BE2C (cell line): ENCODE measurements at regions not wholly inside any gene's neighbourhood (a gene's known extent, or its start where the extent isn't known, plus 50 kb on each side); places are given as distances from the start of the nearest gene placed in this dataset.

Source experiments
- DNase-seq: peaks from one replicate; pipeline ENCODE4 v3.0.0-alpha.2; 2020
- H3K27me3 ChIP-seq: fragments of 250-450 bp; sonication (Bioruptor Pico); 2 replicates; pipeline ENCODE4 v1.5.1; 2020; ENCODE audit warnings: mild to moderate bottlenecking
- H3K36me3 ChIP-seq: fragments of 250-450 bp; sonication (Bioruptor Pico); 2 replicates; pipeline ENCODE4 v1.5.1; 2020; ENCODE audit warnings: mild to moderate bottlenecking
- H3K4me1 ChIP-seq: fragments of 250-450 bp; sonication (Bioruptor Pico); 2 replicates; pipeline ENCODE4 v1.5.1; 2020
- H3K4me3 ChIP-seq: 2 replicates; pipeline ENCODE4 v1.5.1; 2011; ENCODE audit warnings: low read depth, low read length
- H3K9me3 ChIP-seq: fragments of 250-450 bp; sonication (Bioruptor Pico); 2 replicates; pipeline ENCODE4 v1.5.1; 2020
- CTCF ChIP-seq: IDR thresholded peaks from 2 replicates; pipeline ENCODE4 v1.5.1; 2012; ENCODE audit warnings: mild to moderate bottlenecking, low read depth, low read length

- no peak overlapping the region for H3K4me3 ChIP-seq
- no peaks in the 10 kb centered on the region for H3K9me3 ChIP-seq
- TF ChIP-seq CTCF = no peak
- no peaks in the 10 kb centered on the region for H3K27me3 ChIP-seq
- no peaks in the 10 kb centered on the region for H3K36me3 ChIP-seq
- no peak for DNase-seq
- H3K4me1 ChIP-seq = no peaks in the 10 kb centered on the region
Observed at GRCh38 chr10:1874533-1874932, 137.2 kb upstream of the ADARB2 start.

DNA sequence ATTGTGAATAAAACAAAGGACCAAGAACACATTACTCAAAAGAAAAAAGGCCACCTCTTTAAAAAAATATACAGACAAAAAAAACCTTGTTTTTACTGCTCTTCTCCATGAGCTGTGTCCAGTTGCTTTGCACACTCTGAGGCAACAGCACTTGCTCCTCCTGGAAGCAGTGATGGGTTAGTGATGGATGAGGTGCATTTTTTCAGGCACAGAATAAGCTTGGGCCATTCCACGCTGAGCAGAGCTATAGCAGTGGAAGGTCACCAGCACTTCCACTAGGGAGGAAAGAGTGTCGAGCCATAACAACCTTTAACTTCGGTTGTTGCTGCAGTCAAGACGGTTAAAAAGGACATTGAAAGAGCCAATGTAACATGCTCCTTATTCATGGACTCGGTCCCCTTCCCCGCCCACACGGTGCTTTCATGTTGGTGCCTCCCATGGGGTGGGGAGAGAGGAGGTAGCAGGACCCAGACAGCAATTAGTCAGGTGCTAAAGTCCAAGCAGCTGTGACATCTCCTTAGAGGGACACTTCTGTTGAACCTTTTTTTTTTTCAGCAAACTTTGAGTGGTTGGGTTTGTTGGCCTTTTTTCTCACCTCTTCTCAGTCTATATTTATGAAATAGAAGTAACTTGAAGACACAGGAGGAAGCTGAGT is 136.5 kb upstream of the ADARB2 start:
- Histone ChIP-seq H3K27me3 (no peaks in the 10 kb centered on the region), H3K4me3 (no peak overlapping the region), H3K4me1 (no peaks in the 10 kb centered on the region), H3K36me3 (no peaks in the 10 kb centered on the region), H3K9me3 (no peaks in the 10 kb centered on the region)
- TF ChIP-seq CTCF = no peak
- no peak for DNase-seq

DNA sequence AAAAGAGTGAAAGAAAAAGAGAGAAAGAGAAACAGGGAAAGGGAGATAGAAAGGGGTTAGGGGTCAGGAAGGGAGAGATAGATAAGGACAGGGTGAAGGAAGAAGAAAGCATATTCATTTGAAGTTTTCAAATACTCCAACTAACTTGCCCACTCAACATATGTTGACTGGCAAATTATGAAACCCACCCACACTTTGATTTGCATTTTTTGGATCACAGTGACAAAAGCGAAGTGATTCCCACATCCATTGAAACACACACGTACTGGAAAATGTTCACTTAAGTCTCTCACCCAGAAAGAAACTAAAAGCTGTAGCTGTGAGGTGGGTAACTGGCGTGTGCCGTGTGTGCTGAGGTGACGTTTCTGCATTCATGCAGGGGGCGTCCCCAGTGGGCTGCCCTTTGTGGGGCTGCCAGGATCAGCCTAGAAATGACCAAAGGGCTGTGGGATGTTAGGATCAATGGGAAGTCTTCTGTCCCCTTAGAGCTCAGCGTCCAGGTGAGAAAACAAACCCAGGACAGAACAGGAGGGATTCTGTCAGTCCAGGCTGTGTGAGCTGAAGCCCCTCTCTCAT is 134.9 kb upstream of the ADARB2 start:
- Histone ChIP-seq H3K9me3 (no peaks in the 10 kb centered on the region), H3K4me1 (no peaks in the 10 kb centered on the region), H3K36me3 (no peaks in the 10 kb centered on the region), H3K4me3 (no peak overlapping the region), H3K27me3 (no peaks in the 10 kb centered on the region)
- no peak for DNase-seq
- TF ChIP-seq CTCF = no peak

GRCh38 chr10:1870491-1870890 is 133.2 kb upstream of the ADARB2 start:
- H3K36me3 ChIP-seq = no peaks in the 10 kb centered on the region
- no peak for DNase-seq
- H3K4me3 ChIP-seq = no peak overlapping the region
- H3K27me3 ChIP-seq = no peaks in the 10 kb centered on the region
- H3K9me3 ChIP-seq = no peaks in the 10 kb centered on the region
- no peaks in the 10 kb centered on the region for H3K4me1 ChIP-seq
- TF ChIP-seq CTCF = no peak

- TF ChIP-seq CTCF = no peak
- H3K27me3 ChIP-seq = no peaks in the 10 kb centered on the region
Observed at GRCh38 chr10:1869861-1870260, 132.5 kb upstream of the ADARB2 start.

DNA sequence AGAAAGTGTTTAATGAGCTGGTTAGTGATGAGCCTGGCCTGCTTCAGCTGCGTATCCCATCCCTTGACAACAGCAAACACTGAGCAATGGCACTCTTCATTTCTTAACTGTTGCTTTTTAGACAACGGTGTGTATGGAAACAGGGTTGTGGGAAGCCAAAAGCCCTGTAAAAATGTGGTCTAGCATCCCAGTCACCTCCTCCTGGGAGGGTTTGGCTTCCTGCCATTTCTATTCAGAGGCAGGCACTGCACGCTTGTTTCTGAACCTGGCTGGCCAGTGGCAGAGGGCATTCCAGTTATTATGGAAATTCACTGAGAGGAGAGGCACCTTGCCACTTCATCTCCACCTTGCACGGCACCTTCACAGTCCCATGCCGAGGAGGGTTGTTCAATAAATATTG is 123.0 kb upstream of the ADARB2 start:
- no peak for TF ChIP-seq CTCF
- Histone ChIP-seq H3K36me3 (no peaks in the 10 kb centered on the region), H3K4me1 (no peaks in the 10 kb centered on the region), H3K4me3 (no peak overlapping the region), H3K9me3 (no peaks in the 10 kb centered on the region), H3K27me3 (no peaks in the 10 kb centered on the region)
- DNase-seq = no peak

More at GRCh38 chr10:1869861-1870260, 132.5 kb upstream of the ADARB2 start:
- Histone ChIP-seq H3K9me3 (no peaks in the 10 kb centered on the region), H3K4me1 (no peaks in the 10 kb centered on the region), H3K4me3 (no peak overlapping the region), H3K36me3 (no peaks in the 10 kb centered on the region)
- no peak for DNase-seq
